Ishikawa (cell line): ENCODE measurements at regions not wholly inside any gene's neighbourhood (a gene's known extent, or its start where the extent isn't known, plus 50 kb on each side); places are given as distances from the start of the nearest gene placed in this dataset.

Experiments used
- CREB1 ChIP-seq: IDR thresholded peaks from 2 replicates; pipeline ENCODE4 v1.6.1; 2012; ENCODE audit warnings: low read depth
- EP300 ChIP-seq: IDR thresholded peaks from 2 replicates; pipeline ENCODE4 v1.6.1; 2012; ENCODE audit warnings: borderline replicate concordance
- RAD21 ChIP-seq: IDR thresholded peaks from 2 replicates; pipeline ENCODE4 v1.6.1; 2012; ENCODE audit warnings: low read depth
- TAF1 ChIP-seq: IDR thresholded peaks from 2 replicates; pipeline ENCODE4 v1.6.1; 2012; ENCODE audit warnings: low read depth, mild to moderate bottlenecking
- TCF12 ChIP-seq: IDR thresholded peaks from 2 replicates; pipeline ENCODE4 v1.6.1; 2012; ENCODE audit warnings: low read depth
- TEAD4 ChIP-seq: IDR thresholded peaks from 2 replicates; pipeline ENCODE4 v1.6.1; 2012
- TF ChIP-seq, protein P1 (sequence below): IDR thresholded peaks from 2 replicates; pipeline ENCODE4 v1.6.1; 2012
- TF ChIP-seq, protein P2 (sequence below): IDR thresholded peaks from 2 replicates; pipeline ENCODE4 v1.6.1; 2012

DNA sequence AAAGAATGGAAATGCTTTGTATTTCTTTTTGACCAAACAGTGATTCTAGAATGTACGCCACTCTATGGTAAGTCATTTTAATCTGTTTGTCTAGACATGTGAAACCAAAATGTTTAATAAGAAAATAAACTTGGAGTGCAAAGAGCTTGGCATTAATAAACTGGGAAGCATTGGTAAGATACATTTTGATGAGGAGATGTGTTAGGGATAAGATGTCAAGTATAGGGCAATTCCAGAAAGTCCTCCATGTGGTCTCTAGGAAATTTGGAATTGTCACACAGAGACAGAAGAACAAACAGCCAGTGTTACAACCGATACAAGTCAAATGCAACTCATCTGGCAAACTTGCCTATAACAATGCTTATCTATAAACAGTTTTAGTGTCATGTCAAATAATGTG is 410.7 kb upstream of the SEMA3A start:
- TF ChIP-seq RAD21 (no peak), CREB1 (no peak), TAF1 (no peak), EP300 (no peak), TCF12 (no peak), TEAD4 (no peak)
- TF ChIP-seq, protein P1, sequence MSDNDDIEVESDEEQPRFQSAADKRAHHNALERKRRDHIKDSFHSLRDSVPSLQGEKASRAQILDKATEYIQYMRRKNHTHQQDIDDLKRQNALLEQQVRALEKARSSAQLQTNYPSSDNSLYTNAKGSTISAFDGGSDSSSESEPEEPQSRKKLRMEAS = no peak
- TF ChIP-seq, protein P2, sequence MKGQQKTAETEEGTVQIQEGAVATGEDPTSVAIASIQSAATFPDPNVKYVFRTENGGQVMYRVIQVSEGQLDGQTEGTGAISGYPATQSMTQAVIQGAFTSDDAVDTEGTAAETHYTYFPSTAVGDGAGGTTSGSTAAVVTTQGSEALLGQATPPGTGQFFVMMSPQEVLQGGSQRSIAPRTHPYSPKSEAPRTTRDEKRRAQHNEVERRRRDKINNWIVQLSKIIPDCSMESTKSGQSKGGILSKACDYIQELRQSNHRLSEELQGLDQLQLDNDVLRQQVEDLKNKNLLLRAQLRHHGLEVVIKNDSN = no peak
